ENCODE measurements at regions not wholly inside any gene's neighbourhood (a gene's known extent, or its start where the extent isn't known, plus 50 kb on each side); places are given as distances from the start of the nearest gene placed in this dataset.

- no peaks in the 10 kb centered on the region for H3K27me3 ChIP-seq (ENCODE audit: control insufficient read depth in 3 of 3, insufficient read depth in 3 of 3, low read length in 3 of 3)
- no peak overlapping the region for H3K4me3 ChIP-seq (ENCODE audit: low read length in 3 of 3)
- peak overlapping the region; percentile 57 for H3K27ac ChIP-seq (ENCODE audit: low read depth, low read length)
- peaks cover 26 to 28% (median 27%) of the 10 kb centered on the region in 3 donors for H3K4me1 ChIP-seq (ENCODE audit: control insufficient read depth in 3 of 3, insufficient read depth in 3 of 3, low read length in 3 of 3)
- H3K9me3 ChIP-seq (ENCODE audit: control insufficient read depth in 3 of 3, low read length in 3 of 3): no peaks in the 10 kb centered on the region
- H3K36me3 ChIP-seq (ENCODE audit: control insufficient read depth in 3 of 3, insufficient read depth in 3 of 3, low read length in 3 of 3): no peaks in the 10 kb centered on the region
- H3K9ac ChIP-seq (ENCODE audit: low read depth in 1 of 3, low read length in 3 of 3): no peak overlapping the region
These were observed 97.3 kb upstream of the RAB3GAP2 start for GRCh38 chr1:220369511-220369910.

- peaks cover 27 to 28% (median 27%) of the 10 kb centered on the region in 3 donors for H3K4me1 ChIP-seq (ENCODE audit: control insufficient read depth in 3 of 3, insufficient read depth in 3 of 3, low read length in 3 of 3)
- no peaks in the 10 kb centered on the region for H3K36me3 ChIP-seq (ENCODE audit: control insufficient read depth in 3 of 3, insufficient read depth in 3 of 3, low read length in 3 of 3)
- peak overlapping the region; percentile 27 for H3K27ac ChIP-seq (ENCODE audit: low read depth, low read length)
- no peak overlapping the region for H3K4me3 ChIP-seq (ENCODE audit: low read length in 3 of 3)
- H3K9me3 ChIP-seq (ENCODE audit: control insufficient read depth in 3 of 3, low read length in 3 of 3): no peaks in the 10 kb centered on the region
- H3K27me3 ChIP-seq (ENCODE audit: control insufficient read depth in 3 of 3, insufficient read depth in 3 of 3, low read length in 3 of 3): no peaks in the 10 kb centered on the region
- H3K9ac ChIP-seq (ENCODE audit: low read depth in 1 of 3, low read length in 3 of 3): no peak overlapping the region
These were observed 96.4 kb upstream of the RAB3GAP2 start for GRCh38 chr1:220368352-220369265.

- Histone ChIP-seq H3K4me3 (ENCODE audit: low read length in 3 of 3) (no peak overlapping the region), H3K27ac (ENCODE audit: low read depth, low read length) (peak overlapping the region; percentile 27)
These were observed 95.6 kb upstream of the RAB3GAP2 start for GRCh38 chr1:220367833-220368232.

GRCh38 chr1:220366269-220366668, 94.0 kb upstream of the RAB3GAP2 start:
- H3K36me3 ChIP-seq (ENCODE audit: control insufficient read depth in 3 of 3, insufficient read depth in 3 of 3, low read length in 3 of 3): no peaks in the 10 kb centered on the region
- no peak overlapping the region for H3K9ac ChIP-seq (ENCODE audit: low read depth in 1 of 3, low read length in 3 of 3)
- H3K4me3 ChIP-seq (ENCODE audit: low read length in 3 of 3): no peak overlapping the region
- H3K9me3 ChIP-seq (ENCODE audit: control insufficient read depth in 3 of 3, low read length in 3 of 3): no peaks in the 10 kb centered on the region
- H3K4me1 ChIP-seq (ENCODE audit: control insufficient read depth in 3 of 3, insufficient read depth in 3 of 3, low read length in 3 of 3): peaks cover 25 to 28% (median 27%) of the 10 kb centered on the region in 3 donors
- no peak overlapping the region for H3K27ac ChIP-seq (ENCODE audit: low read depth, low read length)
- no peaks in the 10 kb centered on the region for H3K27me3 ChIP-seq (ENCODE audit: control insufficient read depth in 3 of 3, insufficient read depth in 3 of 3, low read length in 3 of 3)

More at GRCh38 chr1:220367833-220368232, 95.6 kb upstream of the RAB3GAP2 start:
- Histone ChIP-seq H3K36me3 (ENCODE audit: control insufficient read depth in 3 of 3, insufficient read depth in 3 of 3, low read length in 3 of 3) (no peaks in the 10 kb centered on the region), H3K9me3 (ENCODE audit: control insufficient read depth in 3 of 3, low read length in 3 of 3) (no peaks in the 10 kb centered on the region), H3K4me1 (ENCODE audit: control insufficient read depth in 3 of 3, insufficient read depth in 3 of 3, low read length in 3 of 3) (peaks cover 27 to 28% (median 27%) of the 10 kb centered on the region in 3 donors), H3K9ac (ENCODE audit: low read depth in 1 of 3, low read length in 3 of 3) (no peak overlapping the region), H3K27me3 (ENCODE audit: control insufficient read depth in 3 of 3, insufficient read depth in 3 of 3, low read length in 3 of 3) (no peaks in the 10 kb centered on the region)

- no peak overlapping the region for H3K9ac ChIP-seq (ENCODE audit: low read depth in 1 of 3, low read length in 3 of 3)
- peaks cover 0 to 4% (median 2%) of the 10 kb centered on the region in 3 donors for H3K4me1 ChIP-seq (ENCODE audit: control insufficient read depth in 3 of 3, insufficient read depth in 3 of 3, low read length in 3 of 3)
- no peaks in the 10 kb centered on the region for H3K9me3 ChIP-seq (ENCODE audit: control insufficient read depth in 3 of 3, low read length in 3 of 3)
- H3K36me3 ChIP-seq (ENCODE audit: control insufficient read depth in 3 of 3, insufficient read depth in 3 of 3, low read length in 3 of 3): no peaks in the 10 kb centered on the region
- H3K27me3 ChIP-seq (ENCODE audit: control insufficient read depth in 3 of 3, insufficient read depth in 3 of 3, low read length in 3 of 3): no peaks in the 10 kb centered on the region
- no peak overlapping the region for H3K4me3 ChIP-seq (ENCODE audit: low read length in 3 of 3)
- no peak overlapping the region for H3K27ac ChIP-seq (ENCODE audit: low read depth, low read length)
These were observed 91.1 kb upstream of the RAB3GAP2 start for GRCh38 chr1:220363196-220363837.

GRCh38 chr1:220356981-220357850, 85.0 kb upstream of the RAB3GAP2 start:
- Histone ChIP-seq H3K27ac (ENCODE audit: low read depth, low read length) (peak overlapping the region; percentile 64), H3K4me3 (ENCODE audit: low read length in 3 of 3) (peak overlapping the region in 1 of 3 donors; percentile 7), H3K9ac (ENCODE audit: low read depth in 1 of 3, low read length in 3 of 3) (no peak overlapping the region), H3K9me3 (ENCODE audit: control insufficient read depth in 3 of 3, low read length in 3 of 3) (no peaks in the 10 kb centered on the region), H3K27me3 (ENCODE audit: control insufficient read depth in 3 of 3, insufficient read depth in 3 of 3, low read length in 3 of 3) (no peaks in the 10 kb centered on the region), H3K4me1 (ENCODE audit: control insufficient read depth in 3 of 3, insufficient read depth in 3 of 3, low read length in 3 of 3) (peaks cover 0 to 12% (median 9%) of the 10 kb centered on the region in 3 donors), H3K36me3 (ENCODE audit: control insufficient read depth in 3 of 3, insufficient read depth in 3 of 3, low read length in 3 of 3) (no peaks in the 10 kb centered on the region)

- Histone ChIP-seq H3K9ac (ENCODE audit: low read depth in 1 of 3, low read length in 3 of 3) (no peak overlapping the region), H3K36me3 (ENCODE audit: control insufficient read depth in 3 of 3, insufficient read depth in 3 of 3, low read length in 3 of 3) (no peaks in the 10 kb centered on the region), H3K9me3 (ENCODE audit: control insufficient read depth in 3 of 3, low read length in 3 of 3) (no peaks in the 10 kb centered on the region), H3K27ac (ENCODE audit: low read depth, low read length) (no peak overlapping the region), H3K27me3 (ENCODE audit: control insufficient read depth in 3 of 3, insufficient read depth in 3 of 3, low read length in 3 of 3) (no peaks in the 10 kb centered on the region), H3K4me3 (ENCODE audit: low read length in 3 of 3) (no peak overlapping the region), H3K4me1 (ENCODE audit: control insufficient read depth in 3 of 3, insufficient read depth in 3 of 3, low read length in 3 of 3) (peaks cover 0 to 12% (median 9%) of the 10 kb centered on the region in 3 donors)
These were observed 81.2 kb upstream of the RAB3GAP2 start for GRCh38 chr1:220353229-220354012.

GRCh38 chr1:220348211-220348610, 76.0 kb upstream of the RAB3GAP2 start:
- H3K4me3 ChIP-seq (ENCODE audit: low read length in 3 of 3): no peak overlapping the region
- no peak overlapping the region for H3K9ac ChIP-seq (ENCODE audit: low read depth in 1 of 3, low read length in 3 of 3)
- H3K9me3 ChIP-seq (ENCODE audit: control insufficient read depth in 3 of 3, low read length in 3 of 3): no peaks in the 10 kb centered on the region
- no peaks in the 10 kb centered on the region for H3K4me1 ChIP-seq (ENCODE audit: control insufficient read depth in 3 of 3, insufficient read depth in 3 of 3, low read length in 3 of 3)
- H3K27me3 ChIP-seq (ENCODE audit: control insufficient read depth in 3 of 3, insufficient read depth in 3 of 3, low read length in 3 of 3): no peaks in the 10 kb centered on the region
- H3K36me3 ChIP-seq (ENCODE audit: control insufficient read depth in 3 of 3, insufficient read depth in 3 of 3, low read length in 3 of 3): no peaks in the 10 kb centered on the region
- no peak overlapping the region for H3K27ac ChIP-seq (ENCODE audit: low read depth, low read length)

- Histone ChIP-seq H3K27ac (ENCODE audit: low read depth, low read length) (no peak overlapping the region), H3K9ac (ENCODE audit: low read depth in 1 of 3, low read length in 3 of 3) (no peak overlapping the region), H3K4me1 (ENCODE audit: control insufficient read depth in 3 of 3, insufficient read depth in 3 of 3, low read length in 3 of 3) (no peaks in the 10 kb centered on the region), H3K9me3 (ENCODE audit: control insufficient read depth in 3 of 3, low read length in 3 of 3) (no peaks in the 10 kb centered on the region), H3K4me3 (ENCODE audit: low read length in 3 of 3) (no peak overlapping the region), H3K36me3 (ENCODE audit: control insufficient read depth in 3 of 3, insufficient read depth in 3 of 3, low read length in 3 of 3) (no peaks in the 10 kb centered on the region), H3K27me3 (ENCODE audit: control insufficient read depth in 3 of 3, insufficient read depth in 3 of 3, low read length in 3 of 3) (no peaks in the 10 kb centered on the region)
These were observed 75.5 kb upstream of the RAB3GAP2 start for GRCh38 chr1:220347654-220348175.

Data from skeletal muscle tissue (tissue), 3 donors.